ENCODE measurements at regions not wholly inside any gene's neighbourhood (a gene's known extent, or its start where the extent isn't known, plus 50 kb on each side); places are given as distances from the start of the nearest gene placed in this dataset.
"Not testable (repeated sequence)": the region's sequence is repeated elsewhere in the genome, so short reads cannot be mapped to it uniquely, and the experiment has no call there.

DNA sequence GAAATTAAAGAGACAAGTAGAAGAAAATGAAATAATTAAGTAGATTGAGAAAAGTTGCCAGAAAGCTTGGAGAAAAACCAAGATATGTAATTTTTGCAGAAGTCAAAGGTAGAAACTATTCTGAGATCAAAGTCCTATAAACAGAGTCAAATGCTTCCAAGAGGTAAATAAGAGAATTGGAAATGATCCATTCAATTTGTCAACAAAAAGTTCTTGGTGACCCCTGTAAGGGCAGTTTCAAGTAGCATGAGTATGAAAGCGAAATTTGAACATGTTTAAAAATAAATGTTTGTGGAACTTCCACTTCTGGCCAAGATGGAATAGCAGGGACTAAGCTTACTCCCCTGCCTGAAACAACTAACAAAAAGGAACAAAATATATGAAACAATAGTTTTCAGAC lies 562.0 kb downstream of the SMARCA1 start:
- no peak overlapping the region for H3K4me3 ChIP-seq
- no peaks in the 10 kb centered on the region for H3K9me3 ChIP-seq
- TF ChIP-seq POLR2A (IDR thresholded peaks at IDR 0.05) (no peak), CTCF (IDR thresholded peaks at IDR 0.05) (no peak)
- no peaks in the 10 kb centered on the region for H3K27me3 ChIP-seq
- H3K4me1 ChIP-seq: no peaks in the 10 kb centered on the region
- WGBS, 4 donors: 45 to 87% (median 64%) methylated on average over 1 of the region's 1 CpG
- no peak for ATAC-seq
- intact Hi-C loops (cut with DNase I): no loop called here
- H3K36me3 ChIP-seq: no peaks in the 10 kb centered on the region
- DNase-seq: no peak
- H3K27ac ChIP-seq: no peak overlapping the region

- H3K27ac ChIP-seq; H3K36me3 ChIP-seq; H3K27me3 ChIP-seq; ATAC-seq; intact Hi-C loops (cut with DNase I); H3K4me3 ChIP-seq; H3K4me1 ChIP-seq; DNase-seq: not testable (repeated sequence)
- 81 to 100% (median 90%) methylated on average over 1 of the region's 1 CpG for WGBS, 4 donors
- H3K9me3 ChIP-seq: peaks cover 0 to 15% (median 0%) of the 10 kb centered on the region in 12 donors
Observed at GRCh38 chrX:128954697-128955096, 568.6 kb downstream of the SMARCA1 start.

GRCh38 chrX:128931071-128931470 lies 592.2 kb downstream of the SMARCA1 start:
- Histone ChIP-seq H3K27me3 (no peaks in the 10 kb centered on the region), H3K9me3 (peaks cover 0 to 3% (median 0%) of the 10 kb centered on the region in 12 donors), H3K4me3 (no peak overlapping the region), H3K4me1 (no peaks in the 10 kb centered on the region), H3K36me3 (no peaks in the 10 kb centered on the region), H3K27ac (no peak overlapping the region)
- WGBS, 4 donors: 21 to 40% (median 27%) methylated on average over 1 of the region's 1 CpG
- intact Hi-C loops (cut with DNase I): no loop called here
- ATAC-seq (no peak), DNase-seq (no peak)
- TF ChIP-seq CTCF (IDR thresholded peaks at IDR 0.05) (no peak), POLR2A (IDR thresholded peaks at IDR 0.05) (no peak)

GRCh38 chrX:128929271-128930057 lies 593.8 kb downstream of the SMARCA1 start:
- 72 to 88% (median 83%) methylated on average over 4 of the region's 4 CpGs for WGBS, 4 donors
- TF ChIP-seq POLR2A (IDR thresholded peaks at IDR 0.05) (no peak), CTCF (IDR thresholded peaks at IDR 0.05) (no peak)
- no peak overlapping the region for H3K4me3 ChIP-seq
- DNase-seq (no peak), ATAC-seq (no peak)
- H3K4me1 ChIP-seq: no peaks in the 10 kb centered on the region
- no peaks in the 10 kb centered on the region for H3K9me3 ChIP-seq
- no peaks in the 10 kb centered on the region for H3K36me3 ChIP-seq
- intact Hi-C loops (cut with DNase I): no loop called here
- no peak overlapping the region for H3K27ac ChIP-seq
- no peaks in the 10 kb centered on the region for H3K27me3 ChIP-seq

DNA sequence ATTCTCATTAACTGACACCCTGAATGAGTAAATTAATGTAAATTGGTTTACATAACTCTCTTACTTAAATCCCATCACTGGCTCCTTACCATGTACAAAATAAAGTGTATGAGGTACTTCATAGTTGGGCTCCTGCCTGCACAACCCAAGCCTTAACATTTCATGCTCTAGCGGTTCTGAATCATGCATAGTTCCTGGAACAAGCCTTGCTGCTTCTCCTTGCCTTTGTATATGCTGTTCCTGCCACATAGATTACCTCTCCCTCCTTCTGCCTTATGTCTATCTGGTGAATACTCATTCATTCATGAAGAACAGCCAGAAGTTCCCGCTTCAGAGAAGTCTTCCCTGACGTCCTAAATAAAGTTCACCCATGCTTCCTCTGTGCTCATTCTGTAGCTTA lies 594.7 kb downstream of the SMARCA1 start:
- no peaks in the 10 kb centered on the region for H3K4me1 ChIP-seq
- WGBS, 4 donors: 28 to 57% (median 49%) methylated on average over 2 to 3 of the region's 3 CpGs
- H3K27ac ChIP-seq: no peak overlapping the region
- H3K4me3 ChIP-seq: no peak overlapping the region
- no peaks in the 10 kb centered on the region for H3K9me3 ChIP-seq
- no peak for TF ChIP-seq CTCF (IDR thresholded peaks at IDR 0.05)
- TF ChIP-seq POLR2A (IDR thresholded peaks at IDR 0.05): no peak
- intact Hi-C loops (cut with DNase I): no loop called here
- no peaks in the 10 kb centered on the region for H3K36me3 ChIP-seq
- no peaks in the 10 kb centered on the region for H3K27me3 ChIP-seq
- DNase-seq (no peak), ATAC-seq (no peak)

Measured in heart left ventricle (tissue), 16 donors.